Body of pancreas (tissue), 4 donors: ENCODE measurements at regions not wholly inside any gene's neighbourhood (a gene's known extent, or its start where the extent isn't known, plus 50 kb on each side); places are given as distances from the start of the nearest gene placed in this dataset.

Experiments
- CTCF ChIP-seq, 7 experiments: fragments of 450-650 bp in 4 of 7; fragments of 200-600 bp in 3 of 7; sonication (generic) in 3 of 7; IDR thresholded peaks; one replicate each; pipeline ENCODE4 v1.5.1; 2016 to 2019; ENCODE audit warnings: antibody characterized with exemption in 7 of 7
- POLR2A ChIP-seq, 3 donors: fragments of 450-650 bp; IDR thresholded peaks; one replicate each; pipeline ENCODE4 v1.6.1; 2016; ENCODE audit warnings: antibody characterized with exemption in 3 of 3, mild to moderate bottlenecking in 2 of 3

GRCh38 chr17:53896047-53896446 is 73.3 kb downstream of the KIF2B start:
- TF ChIP-seq CTCF (IDR thresholded peaks at IDR 0.05) (no peak), POLR2A (IDR thresholded peaks at IDR 0.05) (no peak)
